ENCODE measurements at regions not wholly inside any gene's neighbourhood (a gene's known extent, or its start where the extent isn't known, plus 50 kb on each side); places are given as distances from the start of the nearest gene placed in this dataset.

DNA sequence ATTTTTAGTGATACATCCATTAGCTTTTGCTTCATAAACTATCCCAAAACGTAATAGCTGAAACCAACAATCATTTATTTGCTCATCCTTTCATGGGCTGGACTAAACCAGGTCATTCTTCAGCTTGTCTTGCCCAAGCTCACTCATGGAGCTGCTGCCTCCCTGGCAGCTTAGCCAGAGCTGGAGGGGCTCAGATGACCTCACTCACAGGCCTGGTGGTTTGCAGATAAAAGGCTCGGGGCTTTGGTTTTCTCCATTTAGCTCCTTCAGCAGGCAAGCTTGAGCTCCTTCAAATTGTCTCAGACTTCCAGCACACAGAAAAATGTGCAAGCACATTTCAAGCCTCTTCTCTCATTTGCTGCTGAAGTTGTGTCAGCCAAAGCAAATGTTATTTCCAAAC is 139.1 kb downstream of the BTBD3 start:
- TF ChIP-seq SIN3A (conservative IDR thresholded peaks at IDR 0.05 in 1 of 2, IDR thresholded peaks at IDR 0.05 in 1 of 2; ENCODE audit: low read depth in 1 of 2, low read length in 2 of 2) (no peak), POLR2AphosphoS5 (IDR thresholded peaks at IDR 0.05; ENCODE audit: low read depth, low read length) (no peak), GABPA (IDR thresholded peaks at IDR 0.05; ENCODE audit: borderline replicate concordance, insufficient read depth, low read length) (no peak)

Data from H1 (cell line).